ENCODE measurements at regions not wholly inside any gene's neighbourhood (a gene's known extent, or its start where the extent isn't known, plus 50 kb on each side); places are given as distances from the start of the nearest gene placed in this dataset.
"Not testable (repeated sequence)": the region's sequence is repeated elsewhere in the genome, so short reads cannot be mapped to it uniquely, and the experiment has no call there.

GRCh38 chr12:90695415-90695814, 259.6 kb downstream of the CCER1 start:
- DNase-seq (ENCODE audit: low read depth in 2 of 2) = no peak

GRCh38 chr12:90690120-90690519, 264.9 kb downstream of the CCER1 start:
- DNase-seq (ENCODE audit: low read depth in 2 of 2) = no peak

- not testable (repeated sequence) for DNase-seq (ENCODE audit: low read depth in 2 of 2)
These were observed 267.3 kb downstream of the CCER1 start for GRCh38 chr12:90687682-90688081.

GRCh38 chr12:90683871-90684270, 271.1 kb downstream of the CCER1 start:
- DNase-seq (ENCODE audit: low read depth in 2 of 2) = no peak

GRCh38 chr12:90682398-90682797, 272.6 kb downstream of the CCER1 start:
- DNase-seq (ENCODE audit: low read depth in 2 of 2) = no peak

- no peak for DNase-seq (ENCODE audit: low read depth in 2 of 2)
These were observed 275.3 kb downstream of the CCER1 start for GRCh38 chr12:90679674-90680073.

- DNase-seq (ENCODE audit: low read depth in 2 of 2) = no peak
These were observed 277.4 kb downstream of the CCER1 start for GRCh38 chr12:90677552-90677951.

GRCh38 chr12:90677055-90677454, 277.9 kb downstream of the CCER1 start:
- no peak for DNase-seq (ENCODE audit: low read depth in 2 of 2)

- no peak for DNase-seq (ENCODE audit: low read depth in 2 of 2)
These were observed 279.9 kb downstream of the CCER1 start for GRCh38 chr12:90675106-90675505.

- DNase-seq (ENCODE audit: low read depth in 2 of 2) = no peak
These were observed 282.9 kb downstream of the CCER1 start for GRCh38 chr12:90672081-90672480.

GRCh38 chr12:90663949-90664348, 291.0 kb downstream of the CCER1 start:
- DNase-seq (ENCODE audit: low read depth in 2 of 2) = not testable (repeated sequence)

GRCh38 chr12:90659060-90659459, 295.9 kb downstream of the CCER1 start:
- no peak for DNase-seq (ENCODE audit: low read depth in 2 of 2)

- no peak for DNase-seq (ENCODE audit: low read depth in 2 of 2)
These were observed 301.9 kb downstream of the CCER1 start for GRCh38 chr12:90653040-90653439.

GRCh38 chr12:90652280-90652679, 302.7 kb downstream of the CCER1 start:
- DNase-seq (ENCODE audit: low read depth in 2 of 2) = no peak

- no peak for DNase-seq (ENCODE audit: low read depth in 2 of 2)
These were observed 309.8 kb downstream of the CCER1 start for GRCh38 chr12:90645181-90645580.

- DNase-seq (ENCODE audit: low read depth in 2 of 2) = no peak
These were observed 323.3 kb downstream of the CCER1 start for GRCh38 chr12:90631591-90632212.

GRCh38 chr12:90630006-90630405, 325.0 kb downstream of the CCER1 start:
- no peak for DNase-seq (ENCODE audit: low read depth in 2 of 2)

- no peak for DNase-seq (ENCODE audit: low read depth in 2 of 2)
These were observed 326.8 kb downstream of the CCER1 start for GRCh38 chr12:90628213-90628612.

- DNase-seq (ENCODE audit: low read depth in 2 of 2) = no peak
These were observed 327.6 kb downstream of the CCER1 start for GRCh38 chr12:90627180-90627896.

- no peak for DNase-seq (ENCODE audit: low read depth in 2 of 2)
These were observed 332.5 kb downstream of the CCER1 start for GRCh38 chr12:90622431-90622830.

- no peak for DNase-seq (ENCODE audit: low read depth in 2 of 2)
These were observed 333.0 kb downstream of the CCER1 start for GRCh38 chr12:90621927-90622326.

- DNase-seq (ENCODE audit: low read depth in 2 of 2) = no peak
These were observed 335.0 kb downstream of the CCER1 start for GRCh38 chr12:90619943-90620342.

GRCh38 chr12:90618586-90618985, 336.4 kb downstream of the CCER1 start:
- no peak for DNase-seq (ENCODE audit: low read depth in 2 of 2)

GRCh38 chr12:90611891-90612290, 343.1 kb downstream of the CCER1 start:
- DNase-seq (ENCODE audit: low read depth in 2 of 2) = no peak

All from stimulated activated CD8-positive, alpha-beta memory T cell treated with anti-CD3 and anti-CD28 coated beads, Interleukin-2, amount 100 ng/mL, for 1 hour (primary cell).